Fibroblast of skin of right biceps (primary cell): ENCODE measurements at regions not wholly inside any gene's neighbourhood (a gene's known extent, or its start where the extent isn't known, plus 50 kb on each side); places are given as distances from the start of the nearest gene placed in this dataset.

ENCODE experiments used
- DNase-seq: peaks from one replicate; pipeline ENCODE4 v3.0.0-alpha.2; 2013

DNA sequence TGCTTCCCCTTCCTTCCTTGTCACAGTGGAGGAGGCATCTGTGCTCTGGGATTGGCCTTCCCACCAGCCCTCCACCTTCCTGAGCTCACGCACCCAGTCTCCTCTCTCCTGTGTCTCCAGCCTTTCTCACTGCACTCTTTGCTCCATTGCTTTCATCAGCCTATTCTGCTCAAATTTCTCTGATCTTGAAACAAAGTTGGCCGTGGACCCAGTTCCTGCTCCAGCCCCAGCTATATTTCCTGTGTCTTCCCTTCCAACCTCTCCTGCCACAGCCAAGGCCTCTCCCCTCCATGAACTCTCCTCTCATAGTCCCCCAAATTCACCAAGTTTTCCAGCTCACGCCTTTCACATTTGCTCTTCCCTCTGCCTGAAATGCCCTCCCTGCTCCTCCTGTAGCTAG lies 226.6 kb upstream of the AGAP1 start:
- no peak for DNase-seq

DNA sequence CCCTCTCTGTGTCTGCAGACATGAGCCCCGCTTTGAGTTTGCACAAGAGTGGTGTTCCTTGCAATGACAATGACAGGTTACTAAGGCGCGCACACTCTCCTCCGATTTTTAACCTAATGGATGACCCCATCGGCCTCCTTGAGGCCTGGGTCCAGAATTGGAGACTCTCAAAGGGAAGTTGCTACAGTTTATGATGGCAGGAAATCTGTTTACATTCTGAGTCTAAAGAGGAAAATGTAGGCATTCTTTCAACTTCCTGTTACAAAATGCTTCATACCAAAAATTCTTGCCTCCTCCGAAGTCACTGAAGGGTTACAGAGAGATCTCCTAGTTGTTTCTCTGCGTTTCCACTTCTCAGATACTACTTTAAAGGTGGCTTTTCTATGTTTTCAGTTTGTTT lies 225.3 kb upstream of the AGAP1 start:
- peak; percentile 75 for DNase-seq

- no peak for DNase-seq
Observed at GRCh38 chr2:235270291-235270690, 223.6 kb upstream of the AGAP1 start.

DNA sequence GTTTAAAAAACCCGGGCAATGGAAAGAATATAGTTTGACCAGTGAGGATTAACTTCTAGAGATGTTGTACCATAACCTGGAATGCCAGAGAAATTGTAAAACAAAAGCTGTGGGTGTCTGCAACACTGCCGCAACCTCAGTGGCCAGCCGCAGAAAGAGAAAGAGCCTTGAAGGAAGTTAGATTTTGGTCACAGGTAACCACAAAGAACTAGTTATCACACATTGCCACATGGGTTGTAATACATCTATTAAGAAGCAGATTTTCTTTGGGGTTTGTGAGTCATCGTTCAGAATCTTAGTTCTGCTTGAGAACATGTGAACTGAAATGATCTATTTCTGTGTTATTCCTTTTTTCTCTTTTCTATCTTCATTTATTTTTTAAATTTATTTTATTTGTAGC lies 222.9 kb upstream of the AGAP1 start:
- DNase-seq = peak; percentile 82

DNA sequence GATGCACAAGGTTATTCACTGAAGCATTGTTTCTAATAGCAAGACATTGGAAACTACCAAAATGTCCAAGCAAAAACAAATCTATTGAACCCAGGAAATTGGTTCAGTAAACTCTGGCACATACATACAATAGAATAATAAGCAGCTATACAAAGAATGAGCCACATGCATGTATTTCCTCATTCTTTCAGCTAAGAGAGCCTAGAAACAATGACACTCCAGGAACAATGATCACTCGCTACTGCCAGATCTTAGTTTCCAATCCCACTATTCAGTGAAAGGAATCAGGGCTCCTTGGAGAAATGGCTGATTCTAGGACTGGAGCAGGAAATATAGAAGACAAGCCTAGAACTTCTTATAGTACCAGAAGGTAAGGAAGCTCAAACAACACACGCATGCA lies 221.9 kb upstream of the AGAP1 start:
- DNase-seq = no peak

- DNase-seq = no peak
Observed at GRCh38 chr2:235274023-235274422, 219.8 kb upstream of the AGAP1 start.

GRCh38 chr2:235277485-235277884 lies 216.4 kb upstream of the AGAP1 start:
- DNase-seq = no peak

DNA sequence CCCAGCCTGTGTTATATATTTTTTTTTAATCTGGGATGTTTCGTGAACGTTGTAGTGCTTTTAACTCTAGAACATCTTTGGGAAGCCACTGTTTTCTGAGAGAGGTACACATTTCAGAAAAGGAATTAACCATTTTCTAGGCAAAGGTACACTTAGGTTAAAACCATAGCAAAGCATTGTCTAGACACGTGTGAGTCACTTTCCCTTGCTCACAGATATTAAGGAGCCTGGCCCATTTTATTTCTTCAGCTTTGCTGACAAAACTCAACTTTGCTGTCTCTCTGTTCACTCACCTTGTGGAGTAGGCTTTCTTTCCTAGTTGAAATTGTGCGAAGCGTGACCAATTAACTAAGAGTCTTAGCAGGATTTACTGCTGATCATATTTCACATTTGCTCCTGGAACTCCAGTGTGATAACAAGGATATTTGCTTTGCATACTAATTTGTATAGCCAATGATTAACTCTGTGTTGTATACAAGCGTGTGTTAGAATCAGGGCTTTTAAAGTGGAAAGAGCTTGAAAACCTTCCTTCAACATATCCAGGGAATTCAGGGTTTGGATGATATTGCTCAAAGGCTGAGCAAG lies 215.0 kb upstream of the AGAP1 start:
- no peak for DNase-seq

DNA sequence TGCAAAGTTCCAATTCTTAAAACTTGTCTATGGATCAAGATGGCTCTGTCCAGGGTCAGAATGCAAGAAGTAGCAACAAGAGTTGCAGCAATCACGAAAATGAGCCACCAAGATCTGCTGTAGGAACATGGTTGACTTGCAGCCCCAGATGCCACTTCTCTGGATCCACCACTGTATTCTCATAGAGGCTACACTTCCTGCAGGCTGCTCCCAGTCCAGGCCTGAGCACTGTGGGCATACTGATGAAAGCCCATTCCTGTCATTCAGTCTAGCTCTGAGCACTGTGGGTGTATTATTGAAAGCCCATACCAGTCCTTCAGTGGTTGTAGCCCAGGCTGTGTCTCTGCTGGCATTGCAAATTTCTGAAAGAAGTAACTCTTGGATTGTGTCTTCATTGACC lies 213.9 kb upstream of the AGAP1 start:
- no peak for DNase-seq

DNA sequence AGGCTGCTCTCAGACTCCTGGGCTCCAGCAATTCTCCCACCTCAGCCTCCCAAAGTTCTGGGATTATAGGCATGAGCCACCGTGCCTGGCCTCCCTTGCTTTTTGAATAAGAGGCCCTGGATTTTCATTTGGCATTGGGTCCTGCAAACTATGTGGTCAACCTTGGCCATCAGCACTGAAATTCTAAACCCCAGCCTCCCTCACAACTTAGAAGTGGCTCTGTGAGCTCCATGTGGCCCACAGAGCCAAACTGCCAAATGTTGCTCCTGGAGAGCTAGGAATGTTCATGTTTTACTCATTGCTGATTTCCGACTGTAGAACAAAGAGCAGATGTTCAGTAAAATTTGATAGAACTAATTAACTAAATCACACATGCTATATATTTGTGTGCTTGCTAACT lies 210.6 kb upstream of the AGAP1 start:
- DNase-seq = no peak

- peak; percentile 90 for DNase-seq
Observed at GRCh38 chr2:235286622-235287374, 207.0 kb upstream of the AGAP1 start.

- no peak for DNase-seq
Observed at GRCh38 chr2:235287375-235287733, 206.5 kb upstream of the AGAP1 start.

DNA sequence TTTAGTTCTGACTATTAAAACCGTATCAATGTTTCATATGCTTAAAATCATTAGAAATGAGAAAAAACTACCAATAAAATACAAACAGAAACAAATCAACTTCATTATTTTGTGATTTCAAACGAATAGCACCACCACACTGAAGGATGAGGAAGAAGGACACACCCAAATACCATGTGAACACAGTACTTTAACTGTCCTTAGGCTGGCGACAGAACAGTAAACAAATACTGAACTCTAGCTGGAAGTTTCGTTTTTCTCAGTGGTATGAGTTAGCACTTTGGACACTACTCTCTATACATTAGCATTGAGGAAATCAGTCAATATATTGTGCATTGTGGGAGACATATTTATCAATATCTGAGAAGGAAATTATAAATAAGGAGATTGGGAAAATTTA lies 202.4 kb upstream of the AGAP1 start:
- DNase-seq = no peak

DNA sequence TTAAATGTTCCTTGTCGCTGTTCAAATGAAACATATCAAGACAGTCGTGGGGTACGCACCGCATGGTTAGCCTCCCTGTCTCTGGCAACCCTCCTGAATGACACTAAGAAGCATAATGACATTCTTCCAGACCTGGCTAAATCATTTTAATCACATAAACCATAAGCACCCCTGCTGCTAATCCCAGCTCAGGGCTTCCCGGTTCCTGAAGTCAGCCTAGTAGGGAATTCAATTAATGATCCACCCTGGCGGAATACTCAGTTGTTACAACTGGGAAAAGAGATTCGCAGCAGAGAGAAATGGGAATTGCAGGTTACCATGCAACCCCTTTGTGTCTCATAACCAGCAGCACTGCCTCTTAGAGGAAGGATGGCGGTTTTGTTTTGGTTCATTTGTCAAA lies 200.8 kb upstream of the AGAP1 start:
- no peak for DNase-seq

- DNase-seq = no peak
Observed at GRCh38 chr2:235295831-235296230, 198.0 kb upstream of the AGAP1 start.

- peak; percentile 85 for DNase-seq
Observed at GRCh38 chr2:235300368-235301201, 193.3 kb upstream of the AGAP1 start.

DNA sequence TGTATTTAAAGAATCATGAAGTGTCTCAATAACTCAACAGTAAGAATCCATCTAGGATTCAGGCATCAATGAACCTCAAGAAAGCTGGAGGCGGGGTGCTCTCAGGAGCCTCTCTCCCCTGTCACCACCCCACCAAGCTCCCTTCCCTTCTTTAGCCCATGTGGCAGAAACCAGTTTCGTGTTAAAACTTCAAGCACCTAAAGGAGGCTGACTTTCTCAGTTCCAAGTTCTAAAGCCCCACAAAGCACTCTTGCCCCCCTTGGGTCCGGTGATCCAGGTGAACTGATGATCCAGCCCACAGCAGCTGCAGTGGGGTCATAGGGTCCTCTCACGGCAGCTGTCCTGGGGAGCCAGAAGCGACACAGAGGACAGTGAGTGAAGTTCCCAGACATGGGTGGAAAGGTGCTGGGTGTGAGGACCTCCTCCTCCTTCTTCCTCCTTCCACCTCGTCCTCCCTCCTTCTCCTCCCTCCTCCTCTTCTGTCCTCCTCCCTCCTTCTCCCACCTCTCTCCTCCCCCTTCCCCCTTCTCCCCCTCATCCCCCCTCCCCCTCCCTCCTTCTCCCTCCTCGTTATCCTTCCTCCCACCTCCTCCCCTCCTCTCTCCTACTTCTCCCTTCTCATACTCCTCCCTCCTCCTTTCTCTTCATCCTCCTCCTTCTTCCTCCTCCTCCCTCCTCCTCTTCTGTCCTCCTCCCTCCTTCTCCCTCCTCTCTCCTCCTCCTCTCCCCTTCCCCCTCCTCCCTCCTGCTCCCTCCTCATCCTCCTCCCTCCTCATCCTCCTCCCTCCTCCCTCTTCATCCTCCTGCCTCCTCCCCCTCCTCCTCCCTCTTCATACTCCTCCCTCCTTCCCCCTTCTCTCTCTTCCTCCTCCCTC lies 192.4 kb upstream of the AGAP1 start:
- no peak for DNase-seq

- DNase-seq = no peak
Observed at GRCh38 chr2:235302263-235302662, 191.6 kb upstream of the AGAP1 start.

GRCh38 chr2:235303499-235304291 lies 190.1 kb upstream of the AGAP1 start:
- DNase-seq = no peak

GRCh38 chr2:235305678-235306077 lies 188.2 kb upstream of the AGAP1 start:
- DNase-seq = no peak

DNA sequence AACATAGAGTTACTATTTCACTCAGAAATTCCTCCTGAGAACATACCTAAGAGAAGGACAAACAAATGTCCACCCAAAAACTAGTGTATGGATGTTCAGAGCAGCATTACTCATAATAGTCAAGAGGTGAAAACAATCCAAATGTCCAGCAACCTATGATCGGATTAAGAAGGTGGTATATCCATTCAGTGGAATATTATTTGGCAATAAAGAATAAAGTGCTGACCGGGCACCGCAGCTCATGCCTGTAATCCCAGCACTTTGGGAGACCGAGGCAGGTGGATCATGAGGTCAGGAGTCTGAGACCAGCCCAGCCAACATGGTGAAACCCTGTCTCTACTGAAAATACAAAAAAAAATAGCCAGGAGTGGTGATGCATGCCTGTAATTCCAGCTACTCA lies 182.8 kb upstream of the AGAP1 start:
- no peak for DNase-seq

DNA sequence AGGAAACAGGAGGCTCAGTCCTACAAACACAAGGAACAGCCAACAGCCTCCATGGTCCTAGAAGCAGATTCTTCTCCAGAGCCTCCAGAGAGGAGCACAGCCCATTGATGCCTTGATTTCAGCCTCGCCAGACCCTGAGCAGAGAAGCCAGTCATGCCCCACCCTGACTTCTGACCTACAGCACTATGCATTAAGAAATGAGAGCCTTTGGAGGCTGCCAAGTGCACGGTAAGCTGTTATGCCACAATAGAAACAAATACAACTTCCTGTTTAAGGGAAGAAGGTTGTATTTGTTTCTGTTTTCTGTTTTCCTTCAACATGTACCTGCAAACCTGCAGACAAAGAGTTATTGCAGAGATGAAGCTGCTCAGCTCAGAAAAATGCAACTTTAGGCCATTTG lies 181.3 kb upstream of the AGAP1 start:
- DNase-seq = no peak
